ENCODE measurements at regions not wholly inside any gene's neighbourhood (a gene's known extent, or its start where the extent isn't known, plus 50 kb on each side); places are given as distances from the start of the nearest gene placed in this dataset.

- TF ChIP-seq CTCF (IDR thresholded peaks at IDR 0.05) (no peak), POLR2A (IDR thresholded peaks at IDR 0.05) (no peak)
Observed at GRCh38 chr2:15817748-15818147, 122.6 kb upstream of the MYCN start.

All from thyroid gland (tissue), 4 donors.